Neural cell (in vitro differentiated cells): ENCODE measurements at regions not wholly inside any gene's neighbourhood (a gene's known extent, or its start where the extent isn't known, plus 50 kb on each side); places are given as distances from the start of the nearest gene placed in this dataset.

Experiments used
- H2AFZ ChIP-seq: fragments of 200-600, 300-800 bp; sonication (generic), shearing (Covaris generic); 2 replicates; pipeline ENCODE4 v1.6.0; 2014; ENCODE audit warnings: low read depth, mild to moderate bottlenecking, antibody characterized with exemption, low read length, moderate library complexity
- H3F3A ChIP-seq: fragments of 200-600 bp; shearing (Covaris generic); 2 replicates; pipeline ENCODE4 v1.6.1; 2016; ENCODE audit warnings: mild to moderate bottlenecking, moderate library complexity, mixed read lengths, antibody characterized with exemption, low read length; ENCODE audit not compliant: insufficient read depth, poor library complexity, severe bottlenecking
- H3K27ac ChIP-seq: fragments of 200-600, 300-800 bp; sonication (generic), shearing (Covaris generic); 2 replicates; pipeline ENCODE4 v1.5.1; 2014; ENCODE audit warnings: mild to moderate bottlenecking, low read length, moderate library complexity
- H3K27me3 ChIP-seq: fragments of 300-800, 200-600 bp; sonication (generic), shearing (Covaris generic); 2 replicates; pipeline ENCODE4 v1.6.0; 2014; ENCODE audit warnings: mild to moderate bottlenecking, low read depth, low read length, moderate library complexity; ENCODE audit not compliant: insufficient read depth
- H3K36me3 ChIP-seq: fragments of 300-800, 200-600 bp; sonication (generic), shearing (Covaris generic); 2 replicates; pipeline ENCODE4 v1.5.1; 2014; ENCODE audit warnings: mild to moderate bottlenecking, antibody characterized with exemption, low read length, moderate library complexity; ENCODE audit not compliant: insufficient read depth
- H3K4me2 ChIP-seq: fragments of 300-800, 200-600 bp; sonication (generic), shearing (Covaris generic); 2 replicates; pipeline ENCODE4 v1.6.0; 2014; ENCODE audit warnings: mild to moderate bottlenecking, low read length
- H3K4me3 ChIP-seq: fragments of 300-800, 200-600 bp; sonication (generic), shearing (Covaris generic); 2 replicates; pipeline ENCODE4 v1.5.1; 2014; ENCODE audit warnings: mild to moderate bottlenecking, low read length, moderate library complexity
- H3K79me2 ChIP-seq: fragments of 200-600 bp; shearing (Covaris generic); replicated peaks from 2 replicates; pipeline ENCODE4 v1.6.0; 2014; ENCODE audit warnings: mild to moderate bottlenecking, low read length, moderate library complexity; ENCODE audit not compliant: insufficient read depth
- H3K9ac ChIP-seq: fragments of 300-800, 200-600 bp; sonication (generic), shearing (Covaris generic); 2 replicates; pipeline ENCODE4 v1.6.1; 2016; ENCODE audit warnings: mild to moderate bottlenecking, low read length, mixed read lengths
- H3K9me2 ChIP-seq: fragments of 200-600 bp; shearing (Covaris generic); 2 replicates; pipeline ENCODE4 v1.6.1; 2016; ENCODE audit warnings: mild to moderate bottlenecking, low read length, mixed read lengths; ENCODE audit not compliant: insufficient read depth
- H3K9me3 ChIP-seq: fragments of 200-600, 300-800 bp; sonication (generic), shearing (Covaris generic); 2 replicates; pipeline ENCODE4 v1.6.1; 2016; ENCODE audit warnings: mild to moderate bottlenecking, mixed run types, low read length, moderate library complexity, mixed read lengths
- H4K20me1 ChIP-seq: fragments of 200-600 bp; shearing (Covaris generic); 2 replicates; pipeline ENCODE4 v1.6.1; 2016; ENCODE audit warnings: mild to moderate bottlenecking, mixed run types; ENCODE audit not compliant: insufficient read depth
- CTCF ChIP-seq: fragments of 450-650 bp; IDR thresholded peaks from 2 replicates; pipeline ENCODE4 v1.5.1; 2014; ENCODE audit warnings: antibody characterized with exemption, mild to moderate bottlenecking, moderate library complexity; ENCODE audit not compliant: poor library complexity, severe bottlenecking
- EP300 ChIP-seq: fragments of 450-650 bp; conservative IDR thresholded peaks from 2 replicates; pipeline ENCODE4 v1.6.1; 2014; ENCODE audit warnings: antibody characterized with exemption, mild to moderate bottlenecking, moderate library complexity; ENCODE audit not compliant: poor library complexity, severe bottlenecking
- EZH2 ChIP-seq: fragments of 200-600, 300-800 bp; shearing (Covaris generic), sonication (generic); IDR thresholded peaks from 2 replicates; pipeline ENCODE4 v1.6.1; 2014; ENCODE audit warnings: antibody characterized with exemption, low read length, borderline replicate concordance, mild to moderate bottlenecking; ENCODE audit not compliant: insufficient read depth, poor library complexity, severe bottlenecking
- MXI1 ChIP-seq: fragments of 450-650 bp; conservative IDR thresholded peaks from 2 replicates; pipeline ENCODE4 v1.6.1; 2014; ENCODE audit warnings: antibody characterized with exemption, mild to moderate bottlenecking; ENCODE audit not compliant: poor library complexity, severe bottlenecking
- POLR2AphosphoS5 ChIP-seq: IDR thresholded peaks from 2 replicates; pipeline ENCODE4 v1.6.1; 2012
- RAD21 ChIP-seq: fragments of 450-650 bp; conservative IDR thresholded peaks from 2 replicates; pipeline ENCODE4 v1.6.1; 2014; ENCODE audit warnings: antibody characterized with exemption, mild to moderate bottlenecking, moderate library complexity
- REST ChIP-seq: IDR thresholded peaks from 2 replicates; pipeline ENCODE4 v1.6.1; 2012; ENCODE audit warnings: borderline replicate concordance
- SMC3 ChIP-seq: fragments of 450-650 bp; conservative IDR thresholded peaks from 2 replicates; pipeline ENCODE4 v1.6.1; 2014; ENCODE audit warnings: antibody characterized with exemption, mild to moderate bottlenecking, moderate library complexity; ENCODE audit not compliant: poor library complexity
- TAF1 ChIP-seq: IDR thresholded peaks from 2 replicates; pipeline ENCODE4 v1.6.1; 2012; ENCODE audit warnings: low read depth

GRCh38 chrY:17050374-17050773 lies 829.6 kb downstream of the CDY2B start:
- Histone ChIP-seq H3K27me3 (no peaks in the 10 kb centered on the region), H4K20me1 (no peaks in the 10 kb centered on the region), H3K9me3 (no peaks in the 10 kb centered on the region), H3K9ac (no peak overlapping the region), H3K9me2 (no peaks in the 10 kb centered on the region), H3K27ac (no peak overlapping the region), H3K4me3 (no peak overlapping the region), H3K79me2 (no peaks in the 10 kb centered on the region), H3F3A (no peaks in the 10 kb centered on the region), H3K4me2 (no peak overlapping the region), H2AFZ (no peak overlapping the region), H3K36me3 (no peaks in the 10 kb centered on the region)
- TF ChIP-seq REST: no peak
- no peak for TF ChIP-seq SMC3
- no peak for TF ChIP-seq MXI1
- no peak for TF ChIP-seq EP300
- no peak for TF ChIP-seq POLR2AphosphoS5
- TF ChIP-seq EZH2: no peak
- TF ChIP-seq RAD21: no peak
- TF ChIP-seq TAF1: no peak
- no peak for TF ChIP-seq CTCF

GRCh38 chrY:17045124-17045523 lies 834.9 kb downstream of the CDY2B start:
- Histone ChIP-seq H3K27me3 (no peaks in the 10 kb centered on the region), H3K9me2 (no peaks in the 10 kb centered on the region), H3K9me3 (no peaks in the 10 kb centered on the region), H3K36me3 (no peaks in the 10 kb centered on the region), H3K27ac (no peak overlapping the region), H3F3A (no peaks in the 10 kb centered on the region), H3K4me3 (no peak overlapping the region), H3K4me2 (no peak overlapping the region), H3K79me2 (no peaks in the 10 kb centered on the region), H3K9ac (no peak overlapping the region), H2AFZ (no peak overlapping the region), H4K20me1 (no peaks in the 10 kb centered on the region)
- TF ChIP-seq EZH2 (no peak), SMC3 (no peak), CTCF (no peak), MXI1 (no peak), EP300 (no peak), POLR2AphosphoS5 (no peak), RAD21 (no peak), REST (no peak), TAF1 (no peak)
